A549 (cell line): ENCODE measurements at regions not wholly inside any gene's neighbourhood (a gene's known extent, or its start where the extent isn't known, plus 50 kb on each side); places are given as distances from the start of the nearest gene placed in this dataset.

Experiments used
- CEBPB ChIP-seq, 2 experiments: fragments of >200 bp in 1 of 2; sonication (Bioruptor Twin) in 1 of 2; formaldehyde crosslinking in 1 of 2; IDR thresholded peaks; 2 replicates each; pipeline ENCODE4 v1.6.1; 2012 to 2016
- CHD2 ChIP-seq: fragments of 150-350 bp; IDR thresholded peaks from 2 replicates; pipeline ENCODE4 v1.6.1; 2014; ENCODE audit warnings: low read length; ENCODE audit not compliant: partially characterized antibody
- EHMT2 ChIP-seq: fragments of 200-600 bp; sonication (generic); IDR thresholded peaks from 2 replicates; pipeline ENCODE4 v1.6.1; 2016; ENCODE audit warnings: antibody characterized with exemption, low read depth, mild to moderate bottlenecking, moderate library complexity
- EP300 ChIP-seq, 2 experiments: fragments of >200 bp; sonication (Bioruptor Twin); formaldehyde crosslinking; IDR thresholded peaks; 2 replicates in 1 of 2; 3 replicates in 1 of 2; pipeline ENCODE4 v1.6.1; 2016 to 2017
- KDM1A ChIP-seq: fragments of 200-600 bp; sonication (generic); IDR thresholded peaks from 2 replicates; pipeline ENCODE4 v1.6.1; 2016; ENCODE audit warnings: low read depth, mild to moderate bottlenecking
- KDM5A ChIP-seq: fragments of 200-600 bp; sonication (generic); IDR thresholded peaks from 2 replicates; pipeline ENCODE4 v1.6.1; 2016; ENCODE audit warnings: antibody characterized with exemption, mild to moderate bottlenecking
- MAFK ChIP-seq: fragments of 450-650 bp; IDR thresholded peaks from 2 replicates; pipeline ENCODE4 v1.6.1; 2014; ENCODE audit not compliant: partially characterized antibody
- NFE2L2 ChIP-seq: fragments of 150-350 bp; conservative IDR thresholded peaks from 2 replicates; pipeline ENCODE4 v1.6.1; 2014; ENCODE audit warnings: low read length
- POLR2A ChIP-seq: IDR thresholded peaks from 2 replicates; pipeline ENCODE4 v1.6.1; 2012; ENCODE audit warnings: mild to moderate bottlenecking, low read length
- RCOR1 ChIP-seq: fragments of 150-350 bp; IDR thresholded peaks from 2 replicates; pipeline ENCODE4 v1.6.1; 2014; ENCODE audit warnings: antibody characterized with exemption, low read length, low read depth
- RFX5 ChIP-seq: fragments of 450-650 bp; IDR thresholded peaks from 2 replicates; pipeline ENCODE4 v1.7.1; 2014; ENCODE audit warnings: antibody characterized with exemption, mild to moderate bottlenecking, moderate library complexity
- SMC3 ChIP-seq: fragments of >200 bp; sonication (Bioruptor Twin); formaldehyde crosslinking; IDR thresholded peaks from 3 replicates; pipeline ENCODE4 v1.6.1; 2018; ENCODE audit warnings: inconsistent platforms
- TF ChIP-seq, protein P1 (sequence below): fragments of >200 bp; sonication (Bioruptor Twin); formaldehyde crosslinking; IDR thresholded peaks from 3 replicates; pipeline ENCODE4 v1.5.1; 2016
- TF ChIP-seq, protein P2 (sequence below): IDR thresholded peaks from 2 replicates; pipeline ENCODE4 v1.6.1; 2012

DNA sequence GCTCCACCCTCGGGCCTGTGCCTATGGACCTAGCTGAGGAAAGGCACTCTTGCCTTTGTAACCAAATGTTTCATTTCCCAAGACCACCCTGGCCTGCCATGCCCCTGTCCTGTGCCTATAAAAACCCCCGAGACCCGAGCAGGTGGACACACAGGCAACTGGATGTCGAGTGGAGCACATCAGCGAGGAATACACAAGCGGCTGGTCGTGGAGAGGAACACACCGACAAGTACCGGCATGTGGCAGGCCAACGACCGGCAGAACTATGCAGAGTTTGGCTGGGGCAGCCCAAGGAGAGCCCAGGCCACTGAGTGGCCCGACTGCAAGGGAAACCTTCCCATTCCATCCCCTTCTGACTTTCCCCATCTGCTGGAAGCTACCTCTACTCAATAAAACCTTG is 1963.8 kb upstream of the CELF4 start:
- no peak for TF ChIP-seq RFX5
- no peak for TF ChIP-seq MAFK
- TF ChIP-seq, protein P1, sequence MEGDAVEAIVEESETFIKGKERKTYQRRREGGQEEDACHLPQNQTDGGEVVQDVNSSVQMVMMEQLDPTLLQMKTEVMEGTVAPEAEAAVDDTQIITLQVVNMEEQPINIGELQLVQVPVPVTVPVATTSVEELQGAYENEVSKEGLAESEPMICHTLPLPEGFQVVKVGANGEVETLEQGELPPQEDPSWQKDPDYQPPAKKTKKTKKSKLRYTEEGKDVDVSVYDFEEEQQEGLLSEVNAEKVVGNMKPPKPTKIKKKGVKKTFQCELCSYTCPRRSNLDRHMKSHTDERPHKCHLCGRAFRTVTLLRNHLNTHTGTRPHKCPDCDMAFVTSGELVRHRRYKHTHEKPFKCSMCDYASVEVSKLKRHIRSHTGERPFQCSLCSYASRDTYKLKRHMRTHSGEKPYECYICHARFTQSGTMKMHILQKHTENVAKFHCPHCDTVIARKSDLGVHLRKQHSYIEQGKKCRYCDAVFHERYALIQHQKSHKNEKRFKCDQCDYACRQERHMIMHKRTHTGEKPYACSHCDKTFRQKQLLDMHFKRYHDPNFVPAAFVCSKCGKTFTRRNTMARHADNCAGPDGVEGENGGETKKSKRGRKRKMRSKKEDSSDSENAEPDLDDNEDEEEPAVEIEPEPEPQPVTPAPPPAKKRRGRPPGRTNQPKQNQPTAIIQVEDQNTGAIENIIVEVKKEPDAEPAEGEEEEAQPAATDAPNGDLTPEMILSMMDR: no peak
- TF ChIP-seq POLR2A: no peak
- TF ChIP-seq SMC3: no peak
- no peak for TF ChIP-seq CEBPB (IDR thresholded peaks at IDR 0.05)
- no peak for TF ChIP-seq KDM1A
- no peak for TF ChIP-seq EHMT2
- TF ChIP-seq EP300 (IDR thresholded peaks at IDR 0.05): no peak
- no peak for TF ChIP-seq CHD2
- TF ChIP-seq RCOR1: no peak
- TF ChIP-seq NFE2L2: no peak
- no peak for TF ChIP-seq KDM5A
- TF ChIP-seq, protein P2, sequence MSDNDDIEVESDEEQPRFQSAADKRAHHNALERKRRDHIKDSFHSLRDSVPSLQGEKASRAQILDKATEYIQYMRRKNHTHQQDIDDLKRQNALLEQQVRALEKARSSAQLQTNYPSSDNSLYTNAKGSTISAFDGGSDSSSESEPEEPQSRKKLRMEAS: no peak
